SK-N-SH (cell line): ENCODE measurements at regions not wholly inside any gene's neighbourhood (a gene's known extent, or its start where the extent isn't known, plus 50 kb on each side); places are given as distances from the start of the nearest gene placed in this dataset.

ENCODE experiments used
- CTCF ChIA-PET: fragments of 300-600, 350-600 bp; formaldehyde crosslinking; extraction: SDS; loops from one replicate; lab custom pipeline; 2021; lab: Yijun Ruan, JAX
- POLR2A ChIA-PET: fragments of 350-600 bp; sonication (Branson Sonifier 250); formaldehyde crosslinking; extraction: SDS; loops from one replicate; lab custom pipeline; 2020; ENCODE audit warnings: antibody characterized with exemption, inconsistent platforms; lab: Yijun Ruan, JAX
- DNase-seq: peaks from one replicate; pipeline ENCODE4 v3.0.0; 2012
- H2AFZ ChIP-seq: fragments of 200-600 bp; sonication (generic); 2 replicates; pipeline ENCODE4 v1.8.1; 2016; ENCODE audit warnings: antibody characterized with exemption, mild to moderate bottlenecking, low read depth
- H3F3A ChIP-seq: fragments of 200-600 bp; sonication (generic); replicated peaks from 2 replicates; pipeline ENCODE3; 2016; ENCODE audit warnings: antibody characterized with exemption, mild to moderate bottlenecking; ENCODE audit not compliant: insufficient read depth
- H3K27ac ChIP-seq, 2 experiments: fragments of 200-500 bp in 1 of 2; fragments of 200-600 bp in 1 of 2; sonication (Bioruptor generic) in 1 of 2; sonication (generic), shearing (Covaris generic) in 1 of 2; 2 replicates each; pipeline versions ENCODE4 v1.5.1 to v1.6.1; 2014 to 2016; ENCODE audit warnings: low read depth in 2 of 2, inconsistent platforms in 1 of 2, low read length in 1 of 2, mild to moderate bottlenecking in 1 of 2, mixed read lengths in 1 of 2
- H3K27me3 ChIP-seq: fragments of 200-600 bp; sonication (generic), shearing (Covaris generic); 2 replicates; pipeline ENCODE4 v1.6.1; 2016; ENCODE audit warnings: mixed run types; ENCODE audit not compliant: insufficient read depth
- H3K36me3 ChIP-seq, 2 experiments: fragments of 200-500 bp in 1 of 2; fragments of 200-600 bp in 1 of 2; sonication (Bioruptor generic) in 1 of 2; sonication (generic) in 1 of 2; replicated peaks in 1 of 2; 2 replicates each; pipeline versions ENCODE3 to v1.5.1; 2014 to 2016; ENCODE audit warnings: low read length in 1 of 2, mild to moderate bottlenecking in 1 of 2; ENCODE audit not compliant: insufficient read depth in 2 of 2, control insufficient read depth in 1 of 2
- H3K4me1 ChIP-seq, 2 experiments: fragments of 200-500 bp in 1 of 2; fragments of 200-600 bp in 1 of 2; sonication (Bioruptor generic) in 1 of 2; sonication (generic), shearing (Covaris generic) in 1 of 2; 2 replicates each; pipeline versions ENCODE4 v1.5.1 to v1.6.1; 2014 to 2016; ENCODE audit warnings: low read depth in 1 of 2, low read length in 1 of 2, mixed run types in 1 of 2; ENCODE audit not compliant: insufficient read depth in 2 of 2, control insufficient read depth in 1 of 2
- H3K4me2 ChIP-seq: fragments of 200-600 bp; sonication (generic), shearing (Covaris generic); 2 replicates; pipeline ENCODE4 v1.6.1; 2017; ENCODE audit warnings: mixed run types
- H3K4me3 ChIP-seq, 2 experiments: fragments of 200-500 bp in 1 of 2; fragments of 200-600 bp in 1 of 2; sonication (Bioruptor generic) in 1 of 2; sonication (generic), shearing (Covaris generic) in 1 of 2; 2 replicates each; pipeline versions ENCODE4 v1.5.1 to v1.8.1; 2014 to 2016; ENCODE audit warnings: low read depth in 2 of 2, inconsistent platforms in 1 of 2, low read length in 1 of 2, mild to moderate bottlenecking in 1 of 2, mixed read lengths in 1 of 2, moderate library complexity in 1 of 2
- H3K79me2 ChIP-seq: fragments of 200-600 bp; sonication (generic); 2 replicates; pipeline ENCODE4 v1.8.1; 2017; ENCODE audit warnings: mild to moderate bottlenecking; ENCODE audit not compliant: insufficient read depth
- H3K9ac ChIP-seq: fragments of 200-600 bp; sonication (generic); 2 replicates; pipeline ENCODE4 v1.6.1; 2017; ENCODE audit warnings: mixed run types
- H3K9me2 ChIP-seq: fragments of 200-600 bp; sonication (generic); 2 replicates; pipeline ENCODE4 v1.6.1; 2017; ENCODE audit warnings: mixed run types
- H3K9me3 ChIP-seq: fragments of 200-600 bp; sonication (generic); 2 replicates; pipeline ENCODE4 v1.6.1; 2017; ENCODE audit warnings: mixed run types, mild to moderate bottlenecking, moderate library complexity
- H4K20me1 ChIP-seq: fragments of 200-600 bp; sonication (generic); 2 replicates; pipeline ENCODE4 v1.6.1; 2017; ENCODE audit warnings: mild to moderate bottlenecking, mixed run types; ENCODE audit not compliant: insufficient read depth
- EZH2phosphoT487 ChIP-seq: fragments of 200-600 bp; sonication (generic); IDR thresholded peaks from 2 replicates; pipeline ENCODE4 v1.6.1; 2017; ENCODE audit warnings: low read depth, mixed run types, mild to moderate bottlenecking, antibody characterized with exemption, moderate library complexity, borderline replicate concordance
- FOXJ3 ChIP-seq: sonication (generic); formaldehyde crosslinking; IDR thresholded peaks from 2 replicates; pipeline ENCODE4 v1.5.1; 2020; ENCODE audit warnings: mild to moderate bottlenecking, missing genetic modification reagents
- MAX ChIP-seq: IDR thresholded peaks from 2 replicates; pipeline ENCODE4 v1.4.0; 2012; ENCODE audit warnings: low read depth
- NFIC ChIP-seq: IDR thresholded peaks from 2 replicates; pipeline ENCODE4 v1.4.0; 2012; ENCODE audit warnings: borderline replicate concordance
- PBX3 ChIP-seq: IDR thresholded peaks from 2 replicates; pipeline ENCODE4; 2012
- REST ChIP-seq: IDR thresholded peaks from 2 replicates; pipeline ENCODE4 v1.6.1; 2012; ENCODE audit warnings: mild to moderate bottlenecking, low read depth, low read length, moderate library complexity
- RFX5 ChIP-seq: IDR thresholded peaks from 2 replicates; pipeline ENCODE4 v1.6.1; 2012; ENCODE audit warnings: mild to moderate bottlenecking, improper control_type of control experiment, low read length
- RXRA ChIP-seq: IDR thresholded peaks from 2 replicates; pipeline ENCODE4 v1.4.0; 2012; ENCODE audit warnings: low read depth, mild to moderate bottlenecking, borderline replicate concordance
- SIN3A ChIP-seq: IDR thresholded peaks from 2 replicates; pipeline ENCODE4 v1.6.1; 2012; ENCODE audit warnings: low read depth, mild to moderate bottlenecking, low read length, moderate library complexity, borderline replicate concordance
- TAF1 ChIP-seq: IDR thresholded peaks from 2 replicates; pipeline ENCODE4 v1.6.1; 2012; ENCODE audit warnings: low read depth, mild to moderate bottlenecking, low read length, moderate library complexity, borderline replicate concordance
- ZBTB33 ChIP-seq: IDR thresholded peaks from 2 replicates; pipeline ENCODE4 v1.4.0; 2012; ENCODE audit warnings: low read depth, borderline replicate concordance
- WGBS: methylation state at CpG from one replicate; pipeline ENCODE4 v1.1.6; 2017; ENCODE audit warnings: low lambda C conversion rate; 5-methylcytosine and 5-hydroxymethylcytosine counted together

GRCh38 chr2:187001248-187001647, 152.3 kb upstream of the ZSWIM2 start (continued):
- TF ChIP-seq REST (no peak), EZH2phosphoT487 (no peak), PBX3 (no peak), FOXJ3 (CRISPR knock-in tag) (no peak), ZBTB33 (no peak)

GRCh38 chr2:186995092-186995491, 146.1 kb upstream of the ZSWIM2 start:
- Histone ChIP-seq H3K9ac (no peak overlapping the region), H3K9me2 (no peaks in the 10 kb centered on the region), H4K20me1 (no peaks in the 10 kb centered on the region; the same call in 1 of the 2 replicates), H3K27ac (no peak overlapping the region), H3K4me2 (no peak overlapping the region), H3K79me2 (no peaks in the 10 kb centered on the region), H2AFZ (no peak overlapping the region), H3K27me3 (no peaks in the 10 kb centered on the region), H3K36me3 (no peaks in the 10 kb centered on the region), H3K4me3 (no peak overlapping the region), H3K9me3 (no peaks in the 10 kb centered on the region), H3F3A (no peaks in the 10 kb centered on the region), H3K4me1 (no peaks in the 10 kb centered on the region)
- POLR2A ChIA-PET, result no interaction called here
- CTCF ChIA-PET, result interaction anchor here (1.1 kb wide), 1 partner anchor 10 kb away, joined by 3 read pairs; no protein-coding TSS in a partner anchor
- TF ChIP-seq SIN3A (no peak), MAX (no peak), RXRA (no peak), NFIC (no peak), TAF1 (no peak), RFX5 (no peak)
- WGBS, result 19% methylated on average over 2 of the region's 2 CpGs
- no peak for DNase-seq
